GM23338 (cell line): ENCODE measurements at regions not wholly inside any gene's neighbourhood (a gene's known extent, or its start where the extent isn't known, plus 50 kb on each side); places are given as distances from the start of the nearest gene placed in this dataset.

Source experiments
- ATAC-seq: fragments of 200-7000 bp; cut with Tn5 transposase; 3 replicates; pipeline ENCODE4 v1.9.1; 2020
- DNase-seq: peaks from one replicate; pipeline ENCODE4 v3.0.0-alpha.2; 2015; ENCODE audit warnings: low spot score
- H2AFZ ChIP-seq: fragments of 200-600 bp; sonication (generic); 2 replicates; pipeline ENCODE4 v1.8.0; 2016; ENCODE audit warnings: antibody characterized with exemption, mild to moderate bottlenecking, moderate library complexity
- H3F3A ChIP-seq: fragments of 200-600 bp; sonication (generic); replicated peaks from 2 replicates; pipeline ENCODE4 v1.8.0; 2017; ENCODE audit warnings: antibody characterized with exemption, mixed run types, low read depth
- H3K27ac ChIP-seq: fragments of 200-600 bp; sonication (generic); 2 replicates; pipeline ENCODE4 v1.6.1; 2016; ENCODE audit warnings: low read depth
- H3K27me3 ChIP-seq: fragments of 200-600 bp; sonication (generic); 2 replicates; pipeline ENCODE4 v1.8.0; 2016; ENCODE audit warnings: mild to moderate bottlenecking, mixed run types, moderate library complexity; ENCODE audit not compliant: insufficient read depth
- H3K36me3 ChIP-seq: fragments of 200-600 bp; sonication (generic); 2 replicates; pipeline ENCODE4 v1.8.0; 2016; ENCODE audit warnings: mild to moderate bottlenecking; ENCODE audit not compliant: insufficient read depth
- H3K4me1 ChIP-seq: fragments of 200-600 bp; sonication (generic); 2 replicates; pipeline ENCODE4 v1.8.0; 2016; ENCODE audit warnings: mild to moderate bottlenecking, moderate library complexity; ENCODE audit not compliant: insufficient read depth
- H3K4me2 ChIP-seq: fragments of 200-600 bp; sonication (generic); 2 replicates; pipeline ENCODE4 v1.7.1; 2017; ENCODE audit warnings: mixed run types
- H3K4me3 ChIP-seq: fragments of 200-600 bp; sonication (generic); 2 replicates; pipeline ENCODE4 v1.6.1; 2016; ENCODE audit warnings: mixed run types
- H3K79me2 ChIP-seq: fragments of 200-600 bp; sonication (generic); replicated peaks from 2 replicates; pipeline ENCODE4 v1.8.0; 2017; ENCODE audit warnings: mild to moderate bottlenecking; ENCODE audit not compliant: insufficient read depth
- H3K9me2 ChIP-seq: fragments of 200-600 bp; sonication (generic); 2 replicates; pipeline ENCODE4 v1.8.0; 2017; ENCODE audit not compliant: insufficient read depth
- H4K20me1 ChIP-seq: fragments of 200-600 bp; sonication (generic); replicated peaks from 2 replicates; pipeline ENCODE4 v1.8.0; 2017; ENCODE audit warnings: mild to moderate bottlenecking; ENCODE audit not compliant: insufficient read depth
- H3K27ac Mint-ChIP-seq: 2 replicates; pipeline ENCODE4 v1.8.0; 2020; ENCODE audit warnings: inconsistent platforms, mild to moderate bottlenecking, moderate library complexity, mixed read lengths
- H3K27me3 Mint-ChIP-seq: 3 replicates; pipeline ENCODE4 v1.8.0; 2022; ENCODE audit warnings: low read depth, mild to moderate bottlenecking, moderate library complexity, mixed read lengths, inconsistent platforms; ENCODE audit not compliant: insufficient read depth, poor library complexity
- H3K36me3 Mint-ChIP-seq: 3 replicates; pipeline ENCODE4 v1.8.0; 2021; ENCODE audit warnings: low read depth, mild to moderate bottlenecking, inconsistent platforms, moderate library complexity, mixed read lengths
- H3K4me1 Mint-ChIP-seq: 3 replicates; pipeline ENCODE4 v1.8.0; 2020; ENCODE audit warnings: mild to moderate bottlenecking, inconsistent platforms, mixed read lengths
- H3K4me3 Mint-ChIP-seq: 3 replicates; pipeline ENCODE4 v1.8.0; 2021; ENCODE audit warnings: moderate library complexity, mild to moderate bottlenecking, inconsistent platforms, mixed read lengths
- H3K9me3 Mint-ChIP-seq: 3 replicates; pipeline ENCODE4 v1.8.0; 2020; ENCODE audit warnings: moderate library complexity, mild to moderate bottlenecking, inconsistent platforms, mixed read lengths
- CREB1 ChIP-seq: fragments of 250-450 bp; sonication (Bioruptor Pico); IDR thresholded peaks from 2 replicates; pipeline ENCODE4 v1.5.0; 2020; ENCODE audit warnings: low read depth, mild to moderate bottlenecking, moderate library complexity
- ETS1 ChIP-seq: IDR thresholded peaks from 2 replicates; pipeline ENCODE4 v1.6.1; 2016; ENCODE audit warnings: antibody characterized with exemption
- EZH2 ChIP-seq: fragments of 200-600 bp; sonication (generic); IDR thresholded peaks from one replicate; pipeline ENCODE4 v1.8.0; 2017; ENCODE audit warnings: antibody characterized with exemption, mild to moderate bottlenecking, low read depth; ENCODE audit not compliant: unreplicated experiment
- EZH2phosphoT487 ChIP-seq: fragments of 200-600 bp; sonication (generic); IDR thresholded peaks from one replicate; pipeline ENCODE4 v1.8.1; 2018; ENCODE audit warnings: antibody characterized with exemption; ENCODE audit not compliant: unreplicated experiment
- JUNB ChIP-seq: IDR thresholded peaks from one replicate; pipeline ENCODE4 v1.6.1; 2016; ENCODE audit warnings: antibody characterized with exemption; ENCODE audit not compliant: unreplicated experiment
- NANOG ChIP-seq: IDR thresholded peaks from 2 replicates; pipeline ENCODE4 v1.6.1; 2016; ENCODE audit warnings: antibody characterized with exemption, borderline replicate concordance
- POLR2AphosphoS5 ChIP-seq: IDR thresholded peaks from 2 replicates; pipeline ENCODE4 v1.6.1; 2016; ENCODE audit warnings: antibody characterized with exemption, low read depth
- REST ChIP-seq: IDR thresholded peaks from one replicate; pipeline ENCODE4 v1.6.1; 2018; ENCODE audit warnings: antibody characterized with exemption; ENCODE audit not compliant: unreplicated experiment
- STAT1 ChIP-seq: IDR thresholded peaks from one replicate; pipeline ENCODE4 v1.6.1; 2016; ENCODE audit warnings: antibody characterized with exemption; ENCODE audit not compliant: unreplicated experiment
- ZNF114 ChIP-seq: fragments of 250-450 bp; sonication (Bioruptor Pico); IDR thresholded peaks from 2 replicates; pipeline ENCODE4 v1.5.0; 2020; ENCODE audit warnings: mild to moderate bottlenecking, moderate library complexity
- ZNF331 ChIP-seq: fragments of 250-450 bp; sonication (Bioruptor Pico); IDR thresholded peaks from 2 replicates; pipeline ENCODE4 v1.5.0; 2020; ENCODE audit warnings: low read depth, mild to moderate bottlenecking, moderate library complexity
- TF ChIP-seq, protein P1 (sequence below): fragments of 250-450 bp; sonication (Bioruptor Pico); IDR thresholded peaks from 2 replicates; pipeline ENCODE4 v1.5.0; 2020; ENCODE audit warnings: mild to moderate bottlenecking, moderate library complexity
- TF ChIP-seq, protein P2 (sequence below), 2 experiments: fragments of 200-600 bp in 1 of 2; sonication (generic) in 1 of 2; conservative IDR thresholded peaks; 2 replicates each; pipeline versions ENCODE4 v1.5.1 to v1.6.1; 2016 to 2017; ENCODE audit warnings: antibody characterized with exemption in 2 of 2, low read depth in 2 of 2, mild to moderate bottlenecking in 2 of 2, moderate library complexity in 1 of 2

- TF ChIP-seq, protein P1, sequence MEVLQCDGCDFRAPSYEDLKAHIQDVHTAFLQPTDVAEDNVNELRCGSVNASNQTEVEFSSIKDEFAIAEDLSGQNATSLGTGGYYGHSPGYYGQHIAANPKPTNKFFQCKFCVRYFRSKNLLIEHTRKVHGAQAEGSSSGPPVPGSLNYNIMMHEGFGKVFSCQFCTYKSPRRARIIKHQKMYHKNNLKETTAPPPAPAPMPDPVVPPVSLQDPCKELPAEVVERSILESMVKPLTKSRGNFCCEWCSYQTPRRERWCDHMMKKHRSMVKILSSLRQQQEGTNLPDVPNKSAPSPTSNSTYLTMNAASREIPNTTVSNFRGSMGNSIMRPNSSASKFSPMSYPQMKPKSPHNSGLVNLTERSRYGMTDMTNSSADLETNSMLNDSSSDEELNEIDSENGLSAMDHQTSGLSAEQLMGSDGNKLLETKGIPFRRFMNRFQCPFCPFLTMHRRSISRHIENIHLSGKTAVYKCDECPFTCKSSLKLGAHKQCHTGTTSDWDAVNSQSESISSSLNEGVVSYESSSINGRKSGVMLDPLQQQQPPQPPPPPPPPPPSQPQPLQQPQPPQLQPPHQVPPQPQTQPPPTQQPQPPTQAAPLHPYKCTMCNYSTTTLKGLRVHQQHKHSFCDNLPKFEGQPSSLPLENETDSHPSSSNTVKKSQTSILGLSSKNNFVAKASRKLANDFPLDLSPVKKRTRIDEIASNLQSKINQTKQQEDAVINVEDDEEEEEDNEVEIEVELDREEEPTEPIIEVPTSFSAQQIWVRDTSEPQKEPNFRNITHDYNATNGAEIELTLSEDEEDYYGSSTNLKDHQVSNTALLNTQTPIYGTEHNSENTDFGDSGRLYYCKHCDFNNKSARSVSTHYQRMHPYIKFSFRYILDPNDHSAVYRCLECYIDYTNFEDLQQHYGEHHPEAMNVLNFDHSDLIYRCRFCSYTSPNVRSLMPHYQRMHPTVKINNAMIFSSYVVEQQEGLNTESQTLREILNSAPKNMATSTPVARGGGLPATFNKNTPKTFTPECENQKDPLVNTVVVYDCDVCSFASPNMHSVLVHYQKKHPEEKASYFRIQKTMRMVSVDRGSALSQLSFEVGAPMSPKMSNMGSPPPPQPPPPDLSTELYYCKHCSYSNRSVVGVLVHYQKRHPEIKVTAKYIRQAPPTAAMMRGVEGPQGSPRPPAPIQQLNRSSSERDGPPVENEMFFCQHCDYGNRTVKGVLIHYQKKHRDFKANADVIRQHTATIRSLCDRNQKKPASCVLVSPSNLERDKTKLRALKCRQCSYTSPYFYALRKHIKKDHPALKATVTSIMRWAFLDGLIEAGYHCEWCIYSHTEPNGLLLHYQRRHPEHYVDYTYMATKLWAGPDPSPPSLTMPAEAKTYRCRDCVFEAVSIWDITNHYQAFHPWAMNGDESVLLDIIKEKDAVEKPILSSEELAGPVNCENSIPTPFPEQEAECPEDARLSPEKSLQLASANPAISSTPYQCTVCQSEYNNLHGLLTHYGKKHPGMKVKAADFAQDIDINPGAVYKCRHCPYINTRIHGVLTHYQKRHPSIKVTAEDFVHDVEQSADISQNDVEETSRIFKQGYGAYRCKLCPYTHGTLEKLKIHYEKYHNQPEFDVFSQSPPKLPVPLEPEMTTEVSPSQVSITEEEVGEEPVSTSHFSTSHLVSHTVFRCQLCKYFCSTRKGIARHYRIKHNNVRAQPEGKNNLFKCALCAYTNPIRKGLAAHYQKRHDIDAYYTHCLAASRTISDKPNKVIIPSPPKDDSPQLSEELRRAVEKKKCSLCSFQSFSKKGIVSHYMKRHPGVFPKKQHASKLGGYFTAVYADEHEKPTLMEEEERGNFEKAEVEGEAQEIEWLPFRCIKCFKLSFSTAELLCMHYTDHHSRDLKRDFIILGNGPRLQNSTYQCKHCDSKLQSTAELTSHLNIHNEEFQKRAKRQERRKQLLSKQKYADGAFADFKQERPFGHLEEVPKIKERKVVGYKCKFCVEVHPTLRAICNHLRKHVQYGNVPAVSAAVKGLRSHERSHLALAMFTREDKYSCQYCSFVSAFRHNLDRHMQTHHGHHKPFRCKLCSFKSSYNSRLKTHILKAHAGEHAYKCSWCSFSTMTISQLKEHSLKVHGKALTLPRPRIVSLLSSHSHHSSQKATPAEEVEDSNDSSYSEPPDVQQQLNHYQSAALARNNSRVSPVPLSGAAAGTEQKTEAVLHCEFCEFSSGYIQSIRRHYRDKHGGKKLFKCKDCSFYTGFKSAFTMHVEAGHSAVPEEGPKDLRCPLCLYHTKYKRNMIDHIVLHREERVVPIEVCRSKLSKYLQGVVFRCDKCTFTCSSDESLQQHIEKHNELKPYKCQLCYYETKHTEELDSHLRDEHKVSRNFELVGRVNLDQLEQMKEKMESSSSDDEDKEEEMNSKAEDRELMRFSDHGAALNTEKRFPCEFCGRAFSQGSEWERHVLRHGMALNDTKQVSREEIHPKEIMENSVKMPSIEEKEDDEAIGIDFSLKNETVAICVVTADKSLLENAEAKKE (CRISPR knock-in tag): no peak
- TF ChIP-seq ZNF331 (CRISPR knock-in tag) (no peak), EZH2 (no peak), STAT1 (no peak), EZH2phosphoT487 (no peak), NANOG (no peak)
Measured at GRCh38 chr4:138630666-138631065, 384.9 kb upstream of the NOCT start (continued).

GRCh38 chr4:138629669-138630068 lies 385.9 kb upstream of the NOCT start:
- no peak for ATAC-seq
- no peak overlapping the region for H3K27ac Mint-ChIP-seq
- peaks cover 8% of the 10 kb centered on the region; the same call in 2 of the 3 replicates for H3K4me1 Mint-ChIP-seq
- no peaks in the 10 kb centered on the region for H3F3A ChIP-seq
- H2AFZ ChIP-seq: no peak overlapping the region
- H3K27ac ChIP-seq: no peak overlapping the region
- no peak for DNase-seq
- H3K27me3 ChIP-seq: no peaks in the 10 kb centered on the region
- no peaks in the 10 kb centered on the region for H3K9me2 ChIP-seq
- no peaks in the 10 kb centered on the region for H3K36me3 Mint-ChIP-seq
- H3K4me3 ChIP-seq: no peak overlapping the region
- no peak overlapping the region for H3K4me2 ChIP-seq
- no peaks in the 10 kb centered on the region for H4K20me1 ChIP-seq
- no peaks in the 10 kb centered on the region for H3K79me2 ChIP-seq
- H3K4me1 ChIP-seq: peaks cover 14% of the 10 kb centered on the region; the same call in 1 of the 2 replicates
- no peak overlapping the region for H3K4me3 Mint-ChIP-seq
- no peaks in the 10 kb centered on the region for H3K9me3 Mint-ChIP-seq
- no peaks in the 10 kb centered on the region for H3K27me3 Mint-ChIP-seq
- no peaks in the 10 kb centered on the region for H3K36me3 ChIP-seq
- TF ChIP-seq EZH2phosphoT487: no peak
- TF ChIP-seq JUNB: no peak
- no peak for TF ChIP-seq ZNF114 (CRISPR knock-in tag)
- no peak for TF ChIP-seq CREB1 (CRISPR knock-in tag)
- no peak for TF ChIP-seq REST
- TF ChIP-seq STAT1: no peak
- TF ChIP-seq NANOG: no peak
- no peak for TF ChIP-seq EZH2
- TF ChIP-seq, protein P2, sequence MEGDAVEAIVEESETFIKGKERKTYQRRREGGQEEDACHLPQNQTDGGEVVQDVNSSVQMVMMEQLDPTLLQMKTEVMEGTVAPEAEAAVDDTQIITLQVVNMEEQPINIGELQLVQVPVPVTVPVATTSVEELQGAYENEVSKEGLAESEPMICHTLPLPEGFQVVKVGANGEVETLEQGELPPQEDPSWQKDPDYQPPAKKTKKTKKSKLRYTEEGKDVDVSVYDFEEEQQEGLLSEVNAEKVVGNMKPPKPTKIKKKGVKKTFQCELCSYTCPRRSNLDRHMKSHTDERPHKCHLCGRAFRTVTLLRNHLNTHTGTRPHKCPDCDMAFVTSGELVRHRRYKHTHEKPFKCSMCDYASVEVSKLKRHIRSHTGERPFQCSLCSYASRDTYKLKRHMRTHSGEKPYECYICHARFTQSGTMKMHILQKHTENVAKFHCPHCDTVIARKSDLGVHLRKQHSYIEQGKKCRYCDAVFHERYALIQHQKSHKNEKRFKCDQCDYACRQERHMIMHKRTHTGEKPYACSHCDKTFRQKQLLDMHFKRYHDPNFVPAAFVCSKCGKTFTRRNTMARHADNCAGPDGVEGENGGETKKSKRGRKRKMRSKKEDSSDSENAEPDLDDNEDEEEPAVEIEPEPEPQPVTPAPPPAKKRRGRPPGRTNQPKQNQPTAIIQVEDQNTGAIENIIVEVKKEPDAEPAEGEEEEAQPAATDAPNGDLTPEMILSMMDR (conservative IDR thresholded peaks at IDR 0.05; ENCODE audit: low read depth in 2 of 2): no peak
- no peak for TF ChIP-seq ETS1
- no peak for TF ChIP-seq ZNF331 (CRISPR knock-in tag)
- no peak for TF ChIP-seq POLR2AphosphoS5
